Ishikawa (cell line): ENCODE measurements at regions not wholly inside any gene's neighbourhood (a gene's known extent, or its start where the extent isn't known, plus 50 kb on each side); places are given as distances from the start of the nearest gene placed in this dataset.

ENCODE experiments used
- CEBPB ChIP-seq: IDR thresholded peaks from 2 replicates; pipeline ENCODE4 v1.6.1; 2012
- CREB1 ChIP-seq: IDR thresholded peaks from 2 replicates; pipeline ENCODE4 v1.6.1; 2012; ENCODE audit warnings: low read depth
- EGR1 ChIP-seq: IDR thresholded peaks from 2 replicates; pipeline ENCODE4 v1.6.1; 2012
- EP300 ChIP-seq: IDR thresholded peaks from 2 replicates; pipeline ENCODE4 v1.6.1; 2012; ENCODE audit warnings: borderline replicate concordance
- FOXM1 ChIP-seq: IDR thresholded peaks from 2 replicates; pipeline ENCODE4 v1.6.1; 2012; ENCODE audit warnings: low read depth, borderline replicate concordance
- MAX ChIP-seq: IDR thresholded peaks from 2 replicates; pipeline ENCODE4 v1.6.1; 2012
- NFIC ChIP-seq: IDR thresholded peaks from 2 replicates; pipeline ENCODE4 v1.6.1; 2012
- RAD21 ChIP-seq: IDR thresholded peaks from 2 replicates; pipeline ENCODE4 v1.6.1; 2012; ENCODE audit warnings: low read depth
- REST ChIP-seq: IDR thresholded peaks from 2 replicates; pipeline ENCODE4 v1.6.1; 2012; ENCODE audit warnings: low read depth, mild to moderate bottlenecking
- TAF1 ChIP-seq: IDR thresholded peaks from 2 replicates; pipeline ENCODE4 v1.6.1; 2012; ENCODE audit warnings: low read depth, mild to moderate bottlenecking
- TEAD4 ChIP-seq: IDR thresholded peaks from 2 replicates; pipeline ENCODE4 v1.6.1; 2012
- YY1 ChIP-seq: IDR thresholded peaks from 2 replicates; pipeline ENCODE4 v1.6.1; 2012; ENCODE audit warnings: low read depth
- ZBTB7A ChIP-seq: IDR thresholded peaks from 2 replicates; pipeline ENCODE4 v1.6.1; 2012; ENCODE audit warnings: low read depth

DNA sequence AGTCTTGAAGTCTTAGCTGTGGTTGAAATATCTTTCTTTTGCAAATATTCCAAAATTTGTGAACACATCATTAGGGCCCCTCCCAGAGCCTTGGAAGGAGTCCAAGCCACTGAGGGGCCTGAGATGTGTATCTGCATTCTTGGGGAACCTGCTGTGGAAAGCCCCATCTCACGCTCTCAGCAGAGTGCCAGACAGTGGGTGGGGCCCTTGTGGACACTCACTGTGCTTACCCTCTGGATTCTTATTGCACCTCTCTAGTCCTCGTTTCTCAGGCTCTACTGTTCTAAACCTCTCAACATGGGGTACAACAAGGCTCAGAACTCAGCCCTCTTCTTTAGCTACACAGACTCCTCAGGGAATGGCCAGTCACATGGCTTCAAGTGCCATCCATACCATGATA lies 416.2 kb upstream of the CDH4 start:
- no peak for TF ChIP-seq TEAD4
- TF ChIP-seq FOXM1: no peak
- no peak for TF ChIP-seq CEBPB
- TF ChIP-seq NFIC: no peak
- no peak for TF ChIP-seq EP300
- TF ChIP-seq RAD21: no peak
- no peak for TF ChIP-seq YY1
- no peak for TF ChIP-seq TAF1
- no peak for TF ChIP-seq ZBTB7A
- TF ChIP-seq CREB1: no peak
- TF ChIP-seq REST: no peak
- TF ChIP-seq EGR1: no peak
- TF ChIP-seq MAX: no peak
